ENCODE measurements at regions not wholly inside any gene's neighbourhood (a gene's known extent, or its start where the extent isn't known, plus 50 kb on each side); places are given as distances from the start of the nearest gene placed in this dataset.
A peak's percentile ranks its signal among the peaks of the same experiment; 100 is the strongest.

DNA sequence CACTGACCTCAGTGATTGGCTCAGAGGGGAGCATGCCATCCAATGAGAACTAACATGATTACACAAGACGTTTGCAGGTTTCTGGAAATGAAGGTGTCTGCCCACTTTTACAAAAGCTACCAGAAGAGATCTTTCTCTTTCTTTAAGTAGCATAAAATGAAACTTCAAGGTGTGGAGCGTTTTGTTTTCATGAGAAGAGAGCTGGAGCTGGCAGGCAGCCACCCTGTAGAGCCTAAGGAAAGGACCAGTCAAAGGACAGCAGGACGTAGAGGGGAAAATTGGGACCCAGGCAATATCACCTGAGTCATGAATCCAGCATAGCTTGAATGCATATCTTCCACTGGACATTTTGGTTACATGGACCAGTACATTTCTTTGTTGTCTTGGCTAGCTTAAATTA lies 331.0 kb downstream of the EPHA4 start:
- ATAC-seq (no peak), DNase-seq (no peak)
- no peaks in the 10 kb centered on the region for H3K36me3 Mint-ChIP-seq
- intact Hi-C loops (cut with micrococcal nuclease) = no loop called here
- H3K4me1 ChIP-seq (ENCODE audit: control insufficient read depth in 2 of 2, insufficient read depth in 2 of 2, low read length in 2 of 2) = no peaks in the 10 kb centered on the region
- CTCF ChIA-PET = no interaction called here
- no peak overlapping the region for H3K27ac Mint-ChIP-seq
- peaks cover 0 to 14% (median under 1%) of the 10 kb centered on the region in 5 donors for H3K27me3 Mint-ChIP-seq
- no peaks in the 10 kb centered on the region for H3K9me3 ChIP-seq (ENCODE audit: control insufficient read depth in 2 of 3, low read length in 3 of 3)
- H3K4me3 ChIP-seq (ENCODE audit: low read length) = no peak overlapping the region
- H3K4me1 Mint-ChIP-seq = no peaks in the 10 kb centered on the region
- no peaks in the 10 kb centered on the region for H3K36me3 ChIP-seq (ENCODE audit: control insufficient read depth in 2 of 3, insufficient read depth in 3 of 3, low read length in 3 of 3)
- POLR2A ChIA-PET = no interaction called here
- H3K27me3 ChIP-seq (ENCODE audit: control insufficient read depth in 2 of 2, insufficient read depth in 2 of 2, low read length in 2 of 2) = no peaks in the 10 kb centered on the region
- peaks cover 0 to 1% (median 0%) of the 10 kb centered on the region in 11 donors for H3K9me3 Mint-ChIP-seq
- H3K27ac ChIP-seq (ENCODE audit: low read depth, low read length) = no peak overlapping the region
- no peak overlapping the region for H3K4me3 Mint-ChIP-seq

DNA sequence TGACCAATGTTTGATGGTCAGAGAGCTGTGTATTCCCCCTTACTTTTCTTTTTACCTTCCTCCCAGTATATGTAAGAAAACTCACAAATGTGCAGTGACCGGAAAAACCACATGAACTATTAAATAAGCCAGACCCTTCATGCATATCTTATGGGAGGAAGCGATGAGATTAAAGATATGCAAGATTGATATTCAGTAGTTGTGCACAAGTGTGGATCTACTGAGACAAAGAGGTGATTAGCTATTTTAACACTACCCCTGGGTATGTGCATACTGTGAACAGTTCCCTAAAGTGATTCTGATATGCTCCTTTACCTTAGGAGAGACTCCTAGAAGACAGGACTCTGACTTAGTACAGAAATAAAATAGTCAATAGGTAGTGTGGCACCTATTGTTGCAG lies 328.3 kb downstream of the EPHA4 start:
- ChIA-PET POLR2A (interaction anchor here (0.6 kb wide), 1 partner anchor 277 kb away, joined by 5 read pairs; no protein-coding TSS in a partner anchor), CTCF (no interaction called here)
- Histone ChIP-seq H3K36me3 (ENCODE audit: control insufficient read depth in 2 of 3, insufficient read depth in 3 of 3, low read length in 3 of 3) (no peaks in the 10 kb centered on the region), H3K27ac (ENCODE audit: low read depth, low read length) (no peak overlapping the region), H3K9me3 (ENCODE audit: control insufficient read depth in 2 of 3, low read length in 3 of 3) (no peaks in the 10 kb centered on the region), H3K4me3 (ENCODE audit: low read length) (no peak overlapping the region), H3K4me1 (ENCODE audit: control insufficient read depth in 2 of 2, insufficient read depth in 2 of 2, low read length in 2 of 2) (no peaks in the 10 kb centered on the region), H3K27me3 (ENCODE audit: control insufficient read depth in 2 of 2, insufficient read depth in 2 of 2, low read length in 2 of 2) (peaks cover 0 to 3% of the 10 kb centered on the region in 2 donors)
- peaks cover 0 to 15% (median 10%) of the 10 kb centered on the region in 5 donors for H3K27me3 Mint-ChIP-seq
- intact Hi-C loops (cut with micrococcal nuclease) = no loop called here
- DNase-seq (no peak), ATAC-seq (no peak)
- no peaks in the 10 kb centered on the region for H3K4me1 Mint-ChIP-seq
- H3K36me3 Mint-ChIP-seq = no peaks in the 10 kb centered on the region
- no peak overlapping the region for H3K27ac Mint-ChIP-seq
- H3K9me3 Mint-ChIP-seq = peaks cover 0 to 8% (median 3%) of the 10 kb centered on the region in 11 donors
- H3K4me3 Mint-ChIP-seq = no peak overlapping the region

DNA sequence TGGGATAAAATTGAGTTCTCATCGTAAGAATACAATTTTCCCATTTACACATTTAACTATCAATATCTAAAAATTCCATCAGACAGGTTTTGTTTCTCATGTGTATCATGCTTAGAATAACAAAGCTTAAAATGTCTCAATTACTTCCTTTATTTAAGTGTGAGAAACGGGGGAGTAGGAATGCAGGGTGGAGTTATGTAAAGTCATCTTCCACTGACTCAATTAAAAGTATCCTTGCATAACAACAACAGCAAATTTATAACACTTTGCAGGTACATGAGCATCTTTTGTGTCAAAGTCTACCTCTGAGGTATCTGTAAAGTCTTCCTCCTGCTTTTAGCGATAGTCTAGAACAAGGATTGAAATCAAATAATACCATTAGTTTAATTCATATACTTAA lies 327.1 kb downstream of the EPHA4 start:
- Histone ChIP-seq H3K4me1 (ENCODE audit: control insufficient read depth in 2 of 2, insufficient read depth in 2 of 2, low read length in 2 of 2) (no peaks in the 10 kb centered on the region), H3K27me3 (ENCODE audit: control insufficient read depth in 2 of 2, insufficient read depth in 2 of 2, low read length in 2 of 2) (peaks cover 0 to 3% of the 10 kb centered on the region in 2 donors), H3K4me3 (ENCODE audit: low read length) (no peak overlapping the region), H3K9me3 (ENCODE audit: control insufficient read depth in 2 of 3, low read length in 3 of 3) (no peaks in the 10 kb centered on the region), H3K27ac (ENCODE audit: low read depth, low read length) (no peak overlapping the region), H3K36me3 (ENCODE audit: control insufficient read depth in 2 of 3, insufficient read depth in 3 of 3, low read length in 3 of 3) (no peaks in the 10 kb centered on the region)
- no peak overlapping the region for H3K27ac Mint-ChIP-seq
- ChIA-PET CTCF (no interaction called here), POLR2A (no interaction called here)
- ATAC-seq (no peak), DNase-seq (no peak)
- no peaks in the 10 kb centered on the region for H3K36me3 Mint-ChIP-seq
- H3K4me3 Mint-ChIP-seq = no peak overlapping the region
- intact Hi-C loops (cut with micrococcal nuclease) = no loop called here
- peaks cover 0 to 13% (median 4%) of the 10 kb centered on the region in 11 donors for H3K9me3 Mint-ChIP-seq
- H3K4me1 Mint-ChIP-seq = no peaks in the 10 kb centered on the region
- H3K27me3 Mint-ChIP-seq = peaks cover 0 to 18% (median 10%) of the 10 kb centered on the region in 5 donors

DNA sequence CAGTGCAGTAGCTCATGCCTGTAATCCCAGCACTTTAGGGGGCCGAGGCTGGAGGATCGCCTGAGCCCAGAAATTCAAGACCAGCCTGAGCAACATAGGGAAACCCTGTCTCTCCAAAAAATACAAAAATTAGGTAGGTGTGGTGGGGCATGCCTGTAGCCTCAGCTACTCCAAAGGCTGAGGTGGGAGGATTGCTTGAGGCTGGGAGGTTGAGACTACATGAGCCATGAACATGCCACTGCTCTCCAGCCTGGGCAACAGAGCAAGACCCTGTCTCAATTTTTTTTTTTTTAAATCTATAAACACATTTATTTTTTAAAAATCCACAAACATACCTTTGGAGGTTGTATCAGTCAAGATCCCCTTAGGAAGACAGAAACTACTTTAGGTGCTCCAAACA lies 326.3 kb downstream of the EPHA4 start:
- Mint-ChIP-seq H3K27ac (no peak overlapping the region), H3K36me3 (no peaks in the 10 kb centered on the region), H3K27me3 (peaks cover 0 to 18% (median 10%) of the 10 kb centered on the region in 5 donors), H3K9me3 (peaks cover 0 to 13% (median 5%) of the 10 kb centered on the region in 11 donors), H3K4me3 (peak overlapping the region in 1 of 10 donors; percentile 25), H3K4me1 (no peaks in the 10 kb centered on the region)
- no peak overlapping the region for H3K4me3 ChIP-seq (ENCODE audit: low read length)
- ChIA-PET CTCF (no interaction called here), POLR2A (no interaction called here)
- no peaks in the 10 kb centered on the region for H3K9me3 ChIP-seq (ENCODE audit: control insufficient read depth in 2 of 3, low read length in 3 of 3)
- H3K27ac ChIP-seq (ENCODE audit: low read depth, low read length) = no peak overlapping the region
- peaks cover 0 to 3% of the 10 kb centered on the region in 2 donors for H3K27me3 ChIP-seq (ENCODE audit: control insufficient read depth in 2 of 2, insufficient read depth in 2 of 2, low read length in 2 of 2)
- intact Hi-C loops (cut with micrococcal nuclease) = no loop called here
- DNase-seq = no peak
- no peaks in the 10 kb centered on the region for H3K4me1 ChIP-seq (ENCODE audit: control insufficient read depth in 2 of 2, insufficient read depth in 2 of 2, low read length in 2 of 2)
- no peak for ATAC-seq
- no peaks in the 10 kb centered on the region for H3K36me3 ChIP-seq (ENCODE audit: control insufficient read depth in 2 of 3, insufficient read depth in 3 of 3, low read length in 3 of 3)

- Histone ChIP-seq H3K4me1 (ENCODE audit: control insufficient read depth in 2 of 2, insufficient read depth in 2 of 2, low read length in 2 of 2) (no peaks in the 10 kb centered on the region), H3K27ac (ENCODE audit: low read depth, low read length) (no peak overlapping the region), H3K9me3 (ENCODE audit: control insufficient read depth in 2 of 3, low read length in 3 of 3) (no peaks in the 10 kb centered on the region), H3K27me3 (ENCODE audit: control insufficient read depth in 2 of 2, insufficient read depth in 2 of 2, low read length in 2 of 2) (no peaks in the 10 kb centered on the region), H3K4me3 (ENCODE audit: low read length) (no peak overlapping the region), H3K36me3 (ENCODE audit: control insufficient read depth in 2 of 3, insufficient read depth in 3 of 3, low read length in 3 of 3) (no peaks in the 10 kb centered on the region)
- Mint-ChIP-seq H3K27me3 (peaks cover 0 to 8% (median 0%) of the 10 kb centered on the region in 5 donors), H3K27ac (no peak overlapping the region), H3K4me3 (no peak overlapping the region), H3K4me1 (no peaks in the 10 kb centered on the region), H3K9me3 (peaks cover 0 to 12% (median 5%) of the 10 kb centered on the region in 11 donors), H3K36me3 (peaks cover 0 to 4% (median 0%) of the 10 kb centered on the region in 5 donors)
- ChIA-PET CTCF (no interaction called here), POLR2A (no interaction called here)
- DNase-seq (no peak), ATAC-seq (no peak)
- intact Hi-C loops (cut with micrococcal nuclease) = no loop called here
Observed at GRCh38 chr2:221254299-221254698, 317.8 kb downstream of the EPHA4 start.

DNA sequence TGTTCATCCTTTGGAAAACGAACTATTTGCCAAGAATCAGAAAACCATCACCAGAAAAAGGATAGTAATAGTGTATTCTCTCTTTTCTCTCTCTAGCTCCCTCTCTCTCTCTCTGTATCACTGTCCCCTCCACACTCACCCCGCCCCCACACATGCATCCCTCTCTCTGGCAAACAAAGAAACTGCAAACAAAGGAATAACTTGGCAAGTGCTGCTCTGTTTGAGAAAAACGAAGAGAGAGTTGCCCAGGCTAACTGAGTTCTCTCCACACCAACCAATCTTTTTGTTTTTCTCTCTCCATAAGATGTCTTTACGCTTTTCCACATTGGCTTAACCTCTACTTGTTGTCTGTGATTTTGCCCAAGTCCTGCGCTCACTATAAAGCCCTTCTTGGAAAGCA lies 316.2 kb downstream of the EPHA4 start:
- no peak for ATAC-seq
- H3K27me3 Mint-ChIP-seq = peaks cover 0 to 8% (median 0%) of the 10 kb centered on the region in 5 donors

GRCh38 chr2:221258464-221258863 lies 313.6 kb downstream of the EPHA4 start:
- no peaks in the 10 kb centered on the region for H3K4me1 Mint-ChIP-seq
- H3K4me3 ChIP-seq (ENCODE audit: low read length) = no peak overlapping the region
- H3K9me3 Mint-ChIP-seq = peaks cover 0 to 12% (median 5%) of the 10 kb centered on the region in 11 donors
- H3K9me3 ChIP-seq (ENCODE audit: control insufficient read depth in 2 of 3, low read length in 3 of 3) = no peaks in the 10 kb centered on the region
- H3K27me3 ChIP-seq (ENCODE audit: control insufficient read depth in 2 of 2, insufficient read depth in 2 of 2, low read length in 2 of 2) = no peaks in the 10 kb centered on the region
- H3K27me3 Mint-ChIP-seq = peaks cover 0 to 16% (median 4%) of the 10 kb centered on the region in 5 donors
- DNase-seq (no peak), ATAC-seq (no peak)
- no peak overlapping the region for H3K27ac ChIP-seq (ENCODE audit: low read depth, low read length)
- no peaks in the 10 kb centered on the region for H3K4me1 ChIP-seq (ENCODE audit: control insufficient read depth in 2 of 2, insufficient read depth in 2 of 2, low read length in 2 of 2)
- ChIA-PET CTCF (no interaction called here), POLR2A (no interaction called here)
- H3K36me3 Mint-ChIP-seq = peaks cover 0 to 4% (median 0%) of the 10 kb centered on the region in 5 donors
- no peak overlapping the region for H3K4me3 Mint-ChIP-seq
- H3K36me3 ChIP-seq (ENCODE audit: control insufficient read depth in 2 of 3, insufficient read depth in 3 of 3, low read length in 3 of 3) = no peaks in the 10 kb centered on the region
- intact Hi-C loops (cut with micrococcal nuclease) = no loop called here
- H3K27ac Mint-ChIP-seq = no peak overlapping the region

More for the DNA sequence above, 316.2 kb downstream of the EPHA4 start:
- intact Hi-C loops (cut with micrococcal nuclease) = no loop called here
- DNase-seq = no peak
- no peak overlapping the region for H3K27ac ChIP-seq (ENCODE audit: low read depth, low read length)
- H3K27me3 ChIP-seq (ENCODE audit: control insufficient read depth in 2 of 2, insufficient read depth in 2 of 2, low read length in 2 of 2) = no peaks in the 10 kb centered on the region
- H3K4me1 ChIP-seq (ENCODE audit: control insufficient read depth in 2 of 2, insufficient read depth in 2 of 2, low read length in 2 of 2) = no peaks in the 10 kb centered on the region
- POLR2A ChIA-PET = no interaction called here
- H3K4me3 ChIP-seq (ENCODE audit: low read length) = no peak overlapping the region
- Mint-ChIP-seq H3K36me3 (peaks cover 0 to 4% (median 0%) of the 10 kb centered on the region in 5 donors), H3K9me3 (peaks cover 0 to 12% (median 5%) of the 10 kb centered on the region in 11 donors), H3K4me1 (no peaks in the 10 kb centered on the region), H3K27ac (no peak overlapping the region), H3K4me3 (no peak overlapping the region)
- no peaks in the 10 kb centered on the region for H3K9me3 ChIP-seq (ENCODE audit: control insufficient read depth in 2 of 3, low read length in 3 of 3)
- no peaks in the 10 kb centered on the region for H3K36me3 ChIP-seq (ENCODE audit: control insufficient read depth in 2 of 3, insufficient read depth in 3 of 3, low read length in 3 of 3)
- CTCF ChIA-PET = no interaction called here
